H1 (cell line): ENCODE measurements at regions not wholly inside any gene's neighbourhood (a gene's known extent, or its start where the extent isn't known, plus 50 kb on each side); places are given as distances from the start of the nearest gene placed in this dataset.

Source experiments
- BRCA1 ChIP-seq: IDR thresholded peaks from 2 replicates; pipeline ENCODE4 v1.6.1; 2012; ENCODE audit warnings: low read depth, low read length, improper control_type of control experiment
- CTCF ChIP-seq, 3 experiments: IDR thresholded peaks; 1 replicate in 2 of 3; 2 replicates in 1 of 3; pipeline versions ENCODE4 v1.5.1 to v1.6.1; 2011; ENCODE audit warnings: low read length in 3 of 3, mild to moderate bottlenecking in 3 of 3, inconsistent platforms in 2 of 3, low read depth in 1 of 3, moderate library complexity in 1 of 3; ENCODE audit not compliant: insufficient read depth in 1 of 3; ENCODE audit errors: control extremely low read depth in 1 of 3
- YY1 ChIP-seq: IDR thresholded peaks from 2 replicates; pipeline ENCODE4 v1.6.1; 2011; ENCODE audit warnings: low read depth, mild to moderate bottlenecking, low read length

GRCh38 chr1:198887866-198888265 lies 249.0 kb downstream of the PTPRC start:
- no peak for TF ChIP-seq CTCF (IDR thresholded peaks at IDR 0.05; ENCODE audit: control extremely low read depth in 1 of 3, insufficient read depth in 1 of 3, low read depth in 1 of 3, low read length in 3 of 3)
- TF ChIP-seq YY1: no peak
- no peak for TF ChIP-seq BRCA1
